Dendritic cell treated with granulocyte-macrophage colony-stimulating factor and Interleukin-4, amounts not matched to agents 40 ng/mL and 50 ng/mL, for 4 days (primary cell): ENCODE measurements at regions not wholly inside any gene's neighbourhood (a gene's known extent, or its start where the extent isn't known, plus 50 kb on each side); places are given as distances from the start of the nearest gene placed in this dataset.

ENCODE experiments used
- H3K27ac Mint-ChIP-seq: one replicate; pipeline ENCODE4 v1.8.0; 2022; ENCODE audit warnings: mild to moderate bottlenecking, mixed read lengths
- H3K27me3 Mint-ChIP-seq: one replicate; pipeline ENCODE4 v1.8.0; 2022; ENCODE audit warnings: mild to moderate bottlenecking, mixed read lengths
- H3K36me3 Mint-ChIP-seq: one replicate; pipeline ENCODE4 v1.8.0; 2022; ENCODE audit warnings: low read depth, mixed read lengths
- H3K4me1 Mint-ChIP-seq: one replicate; pipeline ENCODE4 v1.8.0; 2022; ENCODE audit warnings: low read depth, mixed read lengths
- H3K4me3 Mint-ChIP-seq: one replicate; pipeline ENCODE4 v1.8.0; 2022; ENCODE audit warnings: mild to moderate bottlenecking, moderate library complexity, mixed read lengths
- H3K9me3 Mint-ChIP-seq: one replicate; pipeline ENCODE4 v1.8.0; 2022; ENCODE audit warnings: mixed read lengths
- intact Hi-C: fragments of 100-400 bp; cut with micrococcal nuclease; formaldehyde crosslinking; loops from one replicate; pipeline ENCODE4 v1.15.0; 2022

GRCh38 chr3:124113485-124113884 is 121.6 kb upstream of the ROPN1 start:
- Mint-ChIP-seq H3K9me3 (peaks cover 8% of the 10 kb centered on the region), H3K36me3 (no peaks in the 10 kb centered on the region)
- intact Hi-C loops = no loop called here

GRCh38 chr3:124115279-124115678 is 123.4 kb upstream of the ROPN1 start:
- peaks cover 8% of the 10 kb centered on the region for H3K9me3 Mint-ChIP-seq
- no peaks in the 10 kb centered on the region for H3K4me1 Mint-ChIP-seq
- H3K27ac Mint-ChIP-seq = no peak overlapping the region
- H3K36me3 Mint-ChIP-seq = no peaks in the 10 kb centered on the region
- no peaks in the 10 kb centered on the region for H3K27me3 Mint-ChIP-seq
- intact Hi-C loops = no loop called here
- H3K4me3 Mint-ChIP-seq = no peak overlapping the region

More at GRCh38 chr3:124113485-124113884, 121.6 kb upstream of the ROPN1 start:
- Mint-ChIP-seq H3K27me3 (no peaks in the 10 kb centered on the region), H3K4me3 (no peak overlapping the region), H3K27ac (no peak overlapping the region), H3K4me1 (no peaks in the 10 kb centered on the region)

GRCh38 chr3:124115956-124116355 is 124.0 kb upstream of the ROPN1 start:
- Mint-ChIP-seq H3K36me3 (no peaks in the 10 kb centered on the region), H3K4me1 (no peaks in the 10 kb centered on the region), H3K27me3 (no peaks in the 10 kb centered on the region), H3K4me3 (no peak overlapping the region), H3K27ac (no peak overlapping the region), H3K9me3 (peaks cover 2% of the 10 kb centered on the region)
- intact Hi-C loops = no loop called here

- Mint-ChIP-seq H3K4me3 (no peak overlapping the region), H3K9me3 (no peaks in the 10 kb centered on the region), H3K36me3 (no peaks in the 10 kb centered on the region), H3K4me1 (no peaks in the 10 kb centered on the region), H3K27ac (no peak overlapping the region), H3K27me3 (peaks cover under 1% of the 10 kb centered on the region)
- intact Hi-C loops = no loop called here
Observed at GRCh38 chr3:124116906-124117305, 125.0 kb upstream of the ROPN1 start.

GRCh38 chr3:124117486-124117885 is 125.6 kb upstream of the ROPN1 start:
- intact Hi-C loops = no loop called here
- Mint-ChIP-seq H3K36me3 (no peaks in the 10 kb centered on the region), H3K27me3 (peaks cover 3% of the 10 kb centered on the region), H3K4me1 (no peaks in the 10 kb centered on the region), H3K9me3 (no peaks in the 10 kb centered on the region), H3K27ac (no peak overlapping the region), H3K4me3 (no peak overlapping the region)

- peaks cover 8% of the 10 kb centered on the region for H3K27me3 Mint-ChIP-seq
- no peaks in the 10 kb centered on the region for H3K36me3 Mint-ChIP-seq
- H3K9me3 Mint-ChIP-seq = no peaks in the 10 kb centered on the region
- no peak overlapping the region for H3K27ac Mint-ChIP-seq
- H3K4me3 Mint-ChIP-seq = no peak overlapping the region
- H3K4me1 Mint-ChIP-seq = no peaks in the 10 kb centered on the region
- intact Hi-C loops = no loop called here
Observed at GRCh38 chr3:124118397-124118796, 126.5 kb upstream of the ROPN1 start.

GRCh38 chr3:124119056-124119716 is 127.3 kb upstream of the ROPN1 start:
- no peak overlapping the region for H3K27ac Mint-ChIP-seq
- H3K27me3 Mint-ChIP-seq = peaks cover 8% of the 10 kb centered on the region
- H3K4me3 Mint-ChIP-seq = no peak overlapping the region
- no peaks in the 10 kb centered on the region for H3K4me1 Mint-ChIP-seq
- no peaks in the 10 kb centered on the region for H3K36me3 Mint-ChIP-seq
- H3K9me3 Mint-ChIP-seq = no peaks in the 10 kb centered on the region
- intact Hi-C loops = no loop called here

- no peak overlapping the region for H3K27ac Mint-ChIP-seq
- no peaks in the 10 kb centered on the region for H3K4me1 Mint-ChIP-seq
- peaks cover 10% of the 10 kb centered on the region for H3K27me3 Mint-ChIP-seq
- H3K36me3 Mint-ChIP-seq = no peaks in the 10 kb centered on the region
- no peak overlapping the region for H3K4me3 Mint-ChIP-seq
- intact Hi-C loops = no loop called here
- no peaks in the 10 kb centered on the region for H3K9me3 Mint-ChIP-seq
Observed at GRCh38 chr3:124121379-124122312, 129.7 kb upstream of the ROPN1 start.

- Mint-ChIP-seq H3K36me3 (no peaks in the 10 kb centered on the region), H3K27ac (no peak overlapping the region), H3K9me3 (no peaks in the 10 kb centered on the region), H3K4me1 (no peaks in the 10 kb centered on the region), H3K27me3 (peaks cover 10% of the 10 kb centered on the region), H3K4me3 (no peak overlapping the region)
- intact Hi-C loops = no loop called here
Observed at GRCh38 chr3:124125315-124125714, 133.4 kb upstream of the ROPN1 start.

GRCh38 chr3:124126436-124127023 is 134.6 kb upstream of the ROPN1 start:
- no peaks in the 10 kb centered on the region for H3K36me3 Mint-ChIP-seq
- no peak overlapping the region for H3K4me3 Mint-ChIP-seq
- peaks cover 10% of the 10 kb centered on the region for H3K27me3 Mint-ChIP-seq
- peaks cover 2% of the 10 kb centered on the region for H3K9me3 Mint-ChIP-seq
- intact Hi-C loops = no loop called here
- peaks cover under 1% of the 10 kb centered on the region for H3K4me1 Mint-ChIP-seq
- no peak overlapping the region for H3K27ac Mint-ChIP-seq

- intact Hi-C loops = no loop called here
- Mint-ChIP-seq H3K27me3 (no peaks in the 10 kb centered on the region), H3K9me3 (peaks cover 8% of the 10 kb centered on the region), H3K4me1 (peaks cover 7% of the 10 kb centered on the region), H3K27ac (no peak overlapping the region), H3K36me3 (no peaks in the 10 kb centered on the region), H3K4me3 (no peak overlapping the region)
Observed at GRCh38 chr3:124131158-124131557, 139.2 kb upstream of the ROPN1 start.

- no peaks in the 10 kb centered on the region for H3K27me3 Mint-ChIP-seq
- no peak overlapping the region for H3K4me3 Mint-ChIP-seq
- peaks cover 7% of the 10 kb centered on the region for H3K4me1 Mint-ChIP-seq
- H3K27ac Mint-ChIP-seq = no peak overlapping the region
- intact Hi-C loops = no loop called here
- no peaks in the 10 kb centered on the region for H3K36me3 Mint-ChIP-seq
- H3K9me3 Mint-ChIP-seq = peaks cover 8% of the 10 kb centered on the region
Observed at GRCh38 chr3:124131580-124131979, 139.7 kb upstream of the ROPN1 start.

GRCh38 chr3:124132813-124133212 is 140.9 kb upstream of the ROPN1 start:
- peaks cover 2% of the 10 kb centered on the region for H3K27me3 Mint-ChIP-seq
- intact Hi-C loops = no loop called here
- peaks cover 8% of the 10 kb centered on the region for H3K9me3 Mint-ChIP-seq
- peaks cover 7% of the 10 kb centered on the region for H3K4me1 Mint-ChIP-seq
- H3K27ac Mint-ChIP-seq = no peak overlapping the region
- no peaks in the 10 kb centered on the region for H3K36me3 Mint-ChIP-seq
- no peak overlapping the region for H3K4me3 Mint-ChIP-seq

GRCh38 chr3:124133366-124133940 is 141.5 kb upstream of the ROPN1 start:
- Mint-ChIP-seq H3K4me3 (no peak overlapping the region), H3K4me1 (peaks cover 7% of the 10 kb centered on the region), H3K9me3 (peaks cover 8% of the 10 kb centered on the region), H3K36me3 (no peaks in the 10 kb centered on the region), H3K27ac (no peak overlapping the region), H3K27me3 (peaks cover 2% of the 10 kb centered on the region)
- intact Hi-C loops = no loop called here
